Erythroblast (primary cell): ENCODE measurements at regions not wholly inside any gene's neighbourhood (a gene's known extent, or its start where the extent isn't known, plus 50 kb on each side); places are given as distances from the start of the nearest gene placed in this dataset.

Experiments
- GATA1 ChIP-seq: IDR thresholded peaks from 2 replicates; pipeline ENCODE4 v1.6.1; 2011; ENCODE audit warnings: low read depth, mild to moderate bottlenecking, control low read depth, low read length, moderate library complexity
- POLR2A ChIP-seq: IDR thresholded peaks from 2 replicates; pipeline ENCODE4 v1.6.1; 2011; ENCODE audit warnings: mild to moderate bottlenecking, low read length

GRCh38 chr22:48872271-48873190 lies 955.1 kb downstream of the BRD1 start:
- TF ChIP-seq POLR2A = no peak
- no peak for TF ChIP-seq GATA1
